ENCODE measurements at regions not wholly inside any gene's neighbourhood (a gene's known extent, or its start where the extent isn't known, plus 50 kb on each side); places are given as distances from the start of the nearest gene placed in this dataset.
"Not testable (repeated sequence)": the region's sequence is repeated elsewhere in the genome, so short reads cannot be mapped to it uniquely, and the experiment has no call there.

- TF ChIP-seq, protein P1, sequence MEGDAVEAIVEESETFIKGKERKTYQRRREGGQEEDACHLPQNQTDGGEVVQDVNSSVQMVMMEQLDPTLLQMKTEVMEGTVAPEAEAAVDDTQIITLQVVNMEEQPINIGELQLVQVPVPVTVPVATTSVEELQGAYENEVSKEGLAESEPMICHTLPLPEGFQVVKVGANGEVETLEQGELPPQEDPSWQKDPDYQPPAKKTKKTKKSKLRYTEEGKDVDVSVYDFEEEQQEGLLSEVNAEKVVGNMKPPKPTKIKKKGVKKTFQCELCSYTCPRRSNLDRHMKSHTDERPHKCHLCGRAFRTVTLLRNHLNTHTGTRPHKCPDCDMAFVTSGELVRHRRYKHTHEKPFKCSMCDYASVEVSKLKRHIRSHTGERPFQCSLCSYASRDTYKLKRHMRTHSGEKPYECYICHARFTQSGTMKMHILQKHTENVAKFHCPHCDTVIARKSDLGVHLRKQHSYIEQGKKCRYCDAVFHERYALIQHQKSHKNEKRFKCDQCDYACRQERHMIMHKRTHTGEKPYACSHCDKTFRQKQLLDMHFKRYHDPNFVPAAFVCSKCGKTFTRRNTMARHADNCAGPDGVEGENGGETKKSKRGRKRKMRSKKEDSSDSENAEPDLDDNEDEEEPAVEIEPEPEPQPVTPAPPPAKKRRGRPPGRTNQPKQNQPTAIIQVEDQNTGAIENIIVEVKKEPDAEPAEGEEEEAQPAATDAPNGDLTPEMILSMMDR (IDR thresholded peaks at IDR 0.05; ENCODE audit: low read depth, low read length, poor library complexity, severe bottlenecking), result not testable (repeated sequence)
- TF ChIP-seq EZH2phosphoT487 (IDR thresholded peaks at IDR 0.05; ENCODE audit: borderline replicate concordance, low read length), result not testable (repeated sequence)
Observed at GRCh38 chr2:111355823-111356511, 235.3 kb downstream of the BCL2L11 start.

All from DOHH2 (cell line).